NCI-H2107 treated with DMSO at 0.1 percent for 48 hours (cell line): ENCODE measurements at regions not wholly inside any gene's neighbourhood (a gene's known extent, or its start where the extent isn't known, plus 50 kb on each side); places are given as distances from the start of the nearest gene placed in this dataset.
"Not testable (repeated sequence)": the region's sequence is repeated elsewhere in the genome, so short reads cannot be mapped to it uniquely, and the experiment has no call there.

ENCODE experiments used
- DNase-seq: peaks from one replicate; lab custom pipeline; 2025; ENCODE audit not compliant: unreplicated experiment; lab: John Stamatoyannopoulos, UW

GRCh38 chr10:9853405-9854355 lies 1164.0 kb upstream of the CELF2 start:
- no peak for DNase-seq

GRCh38 chr10:9855451-9855850 lies 1162.2 kb upstream of the CELF2 start:
- not testable (repeated sequence) for DNase-seq

- no peak for DNase-seq
These were observed 1158.9 kb upstream of the CELF2 start for GRCh38 chr10:9858816-9859215.

GRCh38 chr10:9860045-9860444 lies 1157.6 kb upstream of the CELF2 start:
- no peak for DNase-seq

GRCh38 chr10:9863559-9864121 lies 1154.0 kb upstream of the CELF2 start:
- DNase-seq, result no peak

- no peak for DNase-seq
These were observed 1149.2 kb upstream of the CELF2 start for GRCh38 chr10:9868499-9868898.

GRCh38 chr10:9869205-9869604 lies 1148.5 kb upstream of the CELF2 start:
- DNase-seq, result no peak

GRCh38 chr10:9869606-9870176 lies 1148.0 kb upstream of the CELF2 start:
- no peak for DNase-seq

- DNase-seq, result no peak
These were observed 1142.3 kb upstream of the CELF2 start for GRCh38 chr10:9875353-9875752.

GRCh38 chr10:9877978-9878377 lies 1139.7 kb upstream of the CELF2 start:
- DNase-seq, result no peak

- DNase-seq, result no peak
These were observed 1139.3 kb upstream of the CELF2 start for GRCh38 chr10:9878383-9878782.

- no peak for DNase-seq
These were observed 1131.9 kb upstream of the CELF2 start for GRCh38 chr10:9885761-9886160.

GRCh38 chr10:9886772-9887171 lies 1130.9 kb upstream of the CELF2 start:
- DNase-seq, result no peak

- DNase-seq, result no peak
These were observed 1122.2 kb upstream of the CELF2 start for GRCh38 chr10:9895453-9895852.

GRCh38 chr10:9895981-9896380 lies 1121.7 kb upstream of the CELF2 start:
- DNase-seq, result no peak

GRCh38 chr10:9898633-9899395 lies 1118.9 kb upstream of the CELF2 start:
- DNase-seq, result no peak

- no peak for DNase-seq
These were observed 1116.9 kb upstream of the CELF2 start for GRCh38 chr10:9900751-9901150.

- no peak for DNase-seq
These were observed 1115.7 kb upstream of the CELF2 start for GRCh38 chr10:9901971-9902370.

- DNase-seq, result no peak
These were observed 1107.2 kb upstream of the CELF2 start for GRCh38 chr10:9910446-9910845.

- no peak for DNase-seq
These were observed 1106.2 kb upstream of the CELF2 start for GRCh38 chr10:9911488-9911887.

- no peak for DNase-seq
These were observed 1103.7 kb upstream of the CELF2 start for GRCh38 chr10:9913876-9914514.
